ENCODE measurements at regions not wholly inside any gene's neighbourhood (a gene's known extent, or its start where the extent isn't known, plus 50 kb on each side); places are given as distances from the start of the nearest gene placed in this dataset.

DNA sequence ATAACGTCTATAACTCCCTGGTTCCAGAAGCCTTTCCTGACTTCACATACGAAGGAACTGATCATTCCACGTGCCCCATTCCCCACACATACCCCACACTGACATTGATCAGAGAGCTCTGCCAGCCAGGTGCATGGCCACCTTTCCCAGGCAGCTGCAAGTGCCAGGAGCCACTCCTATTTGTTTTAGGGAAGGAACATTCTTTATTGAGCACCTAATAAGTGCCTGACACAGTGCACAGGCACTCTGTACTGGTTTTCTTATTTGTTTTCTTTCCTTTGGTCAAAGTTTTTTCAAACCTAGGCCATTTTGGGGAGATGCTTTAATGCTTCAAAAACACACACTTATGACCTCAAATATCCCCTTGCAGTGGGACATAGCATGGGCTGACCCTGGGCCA, 50.0 kb downstream of the PITPNM2 start:
- no peak for DNase-seq (ENCODE audit: low spot score)
- TF ChIP-seq, protein P1, sequence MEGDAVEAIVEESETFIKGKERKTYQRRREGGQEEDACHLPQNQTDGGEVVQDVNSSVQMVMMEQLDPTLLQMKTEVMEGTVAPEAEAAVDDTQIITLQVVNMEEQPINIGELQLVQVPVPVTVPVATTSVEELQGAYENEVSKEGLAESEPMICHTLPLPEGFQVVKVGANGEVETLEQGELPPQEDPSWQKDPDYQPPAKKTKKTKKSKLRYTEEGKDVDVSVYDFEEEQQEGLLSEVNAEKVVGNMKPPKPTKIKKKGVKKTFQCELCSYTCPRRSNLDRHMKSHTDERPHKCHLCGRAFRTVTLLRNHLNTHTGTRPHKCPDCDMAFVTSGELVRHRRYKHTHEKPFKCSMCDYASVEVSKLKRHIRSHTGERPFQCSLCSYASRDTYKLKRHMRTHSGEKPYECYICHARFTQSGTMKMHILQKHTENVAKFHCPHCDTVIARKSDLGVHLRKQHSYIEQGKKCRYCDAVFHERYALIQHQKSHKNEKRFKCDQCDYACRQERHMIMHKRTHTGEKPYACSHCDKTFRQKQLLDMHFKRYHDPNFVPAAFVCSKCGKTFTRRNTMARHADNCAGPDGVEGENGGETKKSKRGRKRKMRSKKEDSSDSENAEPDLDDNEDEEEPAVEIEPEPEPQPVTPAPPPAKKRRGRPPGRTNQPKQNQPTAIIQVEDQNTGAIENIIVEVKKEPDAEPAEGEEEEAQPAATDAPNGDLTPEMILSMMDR (IDR thresholded peaks at IDR 0.05; ENCODE audit: extremely low read depth, insufficient read depth, missing control alignments), result no peak
- in situ Hi-C loops (cut with MboI; ENCODE audit: low pct_unique_long_range_greater_than_20kb, low sequenced_read_pairs, unreplicated experiment), result no loop called here

DNA sequence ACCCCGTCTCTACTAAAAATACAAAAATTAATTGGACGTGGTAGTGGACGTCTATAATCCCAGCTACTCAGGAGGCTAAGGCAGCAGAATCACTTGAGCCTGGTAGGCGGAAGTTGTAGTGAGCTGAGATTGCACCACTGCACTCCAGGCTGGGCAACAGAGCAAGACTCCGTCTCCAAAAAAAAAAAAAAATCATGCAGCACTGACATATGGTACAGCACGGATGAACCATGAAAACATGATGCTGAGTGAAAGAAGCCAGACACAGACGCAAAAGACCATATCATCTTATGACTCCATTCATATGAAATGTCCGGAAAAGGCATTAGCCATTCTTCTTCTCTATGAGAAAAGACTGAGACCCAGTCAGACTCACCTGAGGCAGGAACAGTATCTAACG, 50.4 kb downstream of the PITPNM2 start:
- TF ChIP-seq, protein P1 (IDR thresholded peaks at IDR 0.05; ENCODE audit: extremely low read depth, insufficient read depth, missing control alignments), result no peak
- in situ Hi-C loops (cut with MboI; ENCODE audit: low pct_unique_long_range_greater_than_20kb, low sequenced_read_pairs, unreplicated experiment), result no loop called here
- no peak for DNase-seq (ENCODE audit: low spot score)

DNA sequence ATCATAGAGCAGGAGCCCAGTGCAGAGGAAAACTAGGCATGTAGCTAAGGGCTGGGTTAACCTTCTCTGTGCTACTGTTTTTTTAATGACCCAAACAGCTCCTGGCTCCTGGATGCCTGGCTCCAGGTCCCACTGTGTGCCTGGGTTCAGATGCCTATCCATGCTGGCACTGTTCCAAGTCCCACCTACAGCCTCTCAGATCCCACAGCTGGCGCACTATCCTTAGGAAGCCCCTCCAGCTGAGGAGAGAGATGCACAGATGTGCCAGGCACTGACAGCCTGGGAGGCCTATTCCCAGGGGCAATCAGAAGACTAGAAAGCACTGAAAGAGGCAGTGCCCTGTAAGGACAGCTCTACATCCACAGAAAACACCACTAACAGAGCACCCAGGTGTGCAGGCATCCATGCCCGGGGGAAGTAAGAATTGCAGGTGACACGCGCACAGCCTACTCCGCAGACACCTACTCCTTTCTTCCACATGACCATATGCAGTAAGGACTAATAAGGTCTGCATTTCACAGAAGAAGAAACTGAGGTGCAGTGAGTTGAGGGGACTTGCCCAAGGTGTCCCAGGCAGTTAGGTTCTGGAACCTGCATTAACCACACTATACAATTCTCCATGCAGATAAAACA, 51.2 kb downstream of the PITPNM2 start:
- in situ Hi-C loops (cut with MboI; ENCODE audit: low pct_unique_long_range_greater_than_20kb, low sequenced_read_pairs, unreplicated experiment), result no loop called here
- no peak for DNase-seq (ENCODE audit: low spot score)
- TF ChIP-seq, protein P1 (IDR thresholded peaks at IDR 0.05; ENCODE audit: extremely low read depth, insufficient read depth, missing control alignments), result no peak

DNA sequence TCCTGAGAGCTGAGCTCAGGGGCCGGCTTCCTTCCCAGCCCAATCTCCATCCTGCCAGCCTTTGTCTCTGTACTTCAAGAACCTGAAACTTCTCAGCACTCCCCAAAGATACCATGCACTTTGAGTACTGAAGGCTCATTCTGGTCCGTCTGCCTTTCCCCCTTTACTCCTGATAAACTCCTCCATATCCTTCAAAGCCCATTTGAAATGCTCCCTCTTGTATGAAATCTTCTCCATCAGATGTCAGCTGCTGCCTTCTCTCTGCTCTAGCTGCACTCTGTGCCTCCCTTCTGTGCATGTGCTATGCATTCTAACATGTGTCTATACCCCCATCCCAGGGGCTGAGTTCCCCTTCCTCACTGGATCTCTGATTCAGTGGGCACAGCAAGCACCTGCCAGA, 52.1 kb downstream of the PITPNM2 start:
- in situ Hi-C loops (cut with MboI; ENCODE audit: low pct_unique_long_range_greater_than_20kb, low sequenced_read_pairs, unreplicated experiment), result no loop called here
- DNase-seq (ENCODE audit: low spot score), result no peak
- TF ChIP-seq, protein P1 (IDR thresholded peaks at IDR 0.05; ENCODE audit: extremely low read depth, insufficient read depth, missing control alignments), result no peak

DNA sequence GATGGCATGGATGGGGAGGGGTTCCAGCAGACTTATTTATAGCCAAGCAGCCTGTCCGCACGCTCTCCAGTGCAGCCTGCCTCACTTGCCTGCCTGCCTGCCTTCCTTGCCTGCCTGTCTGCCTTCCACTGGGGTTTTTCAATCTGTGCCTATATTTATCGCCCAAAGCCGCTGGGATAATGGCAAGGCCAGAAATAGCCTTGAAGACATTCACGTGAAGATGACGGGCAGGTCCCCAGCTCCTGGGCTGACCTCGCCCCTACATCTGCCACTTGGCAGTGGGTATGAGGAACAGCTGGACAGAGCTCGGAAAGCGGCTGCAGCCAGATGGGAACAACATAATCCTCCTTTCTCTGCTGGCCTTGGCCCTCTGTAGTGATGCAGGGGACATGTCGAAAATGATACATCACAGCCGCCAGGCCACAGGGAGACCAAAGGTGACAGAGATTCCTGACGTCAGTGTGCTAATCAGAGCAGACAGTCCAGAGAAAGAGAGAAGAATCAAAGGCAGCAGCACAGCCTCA, 53.3 kb downstream of the PITPNM2 start:
- in situ Hi-C loops (cut with MboI; ENCODE audit: low pct_unique_long_range_greater_than_20kb, low sequenced_read_pairs, unreplicated experiment), result no loop called here
- TF ChIP-seq, protein P1 (IDR thresholded peaks at IDR 0.05; ENCODE audit: extremely low read depth, insufficient read depth, missing control alignments), result no peak
- no peak for DNase-seq (ENCODE audit: low spot score)

DNA sequence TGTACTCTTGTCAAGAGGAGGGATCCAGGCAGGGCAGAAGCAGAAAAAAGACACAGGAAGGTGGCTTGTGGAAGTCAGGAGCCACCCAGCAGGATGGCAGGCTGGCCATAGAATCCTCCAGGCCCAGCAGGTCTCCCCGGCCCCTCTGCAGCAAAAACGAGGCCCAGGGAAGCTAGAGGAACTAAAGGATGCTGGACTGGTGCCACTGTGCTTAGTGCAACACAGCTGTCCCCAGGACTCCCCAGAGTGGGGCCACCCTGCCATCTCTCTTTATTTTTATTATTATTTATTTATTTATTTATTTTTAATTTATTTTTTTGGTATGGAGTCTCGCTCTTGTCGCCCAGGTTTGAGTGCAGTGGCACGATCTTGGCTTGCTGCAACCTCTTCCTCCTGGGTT, 54.1 kb downstream of the PITPNM2 start:
- DNase-seq (ENCODE audit: low spot score), result no peak
- TF ChIP-seq, protein P1 (IDR thresholded peaks at IDR 0.05; ENCODE audit: extremely low read depth, insufficient read depth, missing control alignments), result no peak
- in situ Hi-C loops (cut with MboI; ENCODE audit: low pct_unique_long_range_greater_than_20kb, low sequenced_read_pairs, unreplicated experiment), result no loop called here

Data from GM13977 (cell line).